ENCODE measurements at regions not wholly inside any gene's neighbourhood (a gene's known extent, or its start where the extent isn't known, plus 50 kb on each side); places are given as distances from the start of the nearest gene placed in this dataset.

DNA sequence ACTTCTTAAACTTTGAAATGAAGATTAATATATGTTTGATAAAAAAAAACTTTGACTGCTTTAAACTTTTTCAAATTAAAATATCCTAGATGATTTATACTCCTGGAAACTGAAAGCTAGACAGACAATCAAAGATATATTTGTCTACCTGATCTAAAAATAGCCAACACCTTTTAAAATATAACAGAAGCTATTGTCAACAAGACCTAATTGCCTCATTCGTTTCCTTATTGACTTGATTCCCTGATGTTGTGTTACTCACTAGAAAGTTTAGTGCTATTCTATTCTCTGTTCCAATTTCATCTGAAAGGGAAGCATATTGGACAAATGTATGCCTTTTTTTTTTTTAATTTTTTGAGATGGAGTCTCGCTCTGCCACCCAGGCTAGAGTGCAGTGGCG, 445.6 kb upstream of the ADAMTS5 start:
- no peak for DNase-seq
- TF ChIP-seq GATA1 (IDR thresholded peaks at IDR 0.05; ENCODE audit: low read depth, low read length) (no peak), POLR2A (IDR thresholded peaks at IDR 0.05; ENCODE audit: low read length) (no peak)

DNA sequence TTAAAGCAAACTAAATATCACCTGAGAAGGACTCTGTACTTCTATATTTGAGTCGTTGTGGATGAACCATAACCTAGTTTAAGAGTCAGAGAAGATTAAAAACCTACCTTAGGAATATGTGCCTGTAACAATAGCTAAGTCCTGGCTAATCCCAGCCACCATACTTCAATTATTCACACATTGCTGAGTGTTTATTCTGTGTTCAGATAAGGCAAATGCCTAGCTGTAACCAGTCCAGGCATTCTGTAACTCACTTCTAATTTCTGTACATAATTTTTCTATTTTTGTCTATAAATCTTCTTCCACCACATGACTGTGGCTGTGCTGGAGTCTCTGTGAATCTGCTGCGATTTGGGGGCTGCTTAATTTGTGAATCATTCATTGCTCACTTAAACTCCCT, 441.9 kb upstream of the ADAMTS5 start:
- DNase-seq: no peak
- TF ChIP-seq GATA1 (IDR thresholded peaks at IDR 0.05; ENCODE audit: low read depth, low read length) (no peak), POLR2A (IDR thresholded peaks at IDR 0.05; ENCODE audit: low read length) (no peak)

- TF ChIP-seq GATA1 (IDR thresholded peaks at IDR 0.05; ENCODE audit: low read depth, low read length) (no peak), POLR2A (IDR thresholded peaks at IDR 0.05; ENCODE audit: low read length) (no peak)
- no peak for DNase-seq
These were observed 440.4 kb upstream of the ADAMTS5 start for GRCh38 chr21:27407271-27407670.

GRCh38 chr21:27406300-27407009, 439.6 kb upstream of the ADAMTS5 start:
- no peak for DNase-seq
- TF ChIP-seq GATA1 (IDR thresholded peaks at IDR 0.05; ENCODE audit: low read depth, low read length): no peak
- no peak for TF ChIP-seq POLR2A (IDR thresholded peaks at IDR 0.05; ENCODE audit: low read length)

DNA sequence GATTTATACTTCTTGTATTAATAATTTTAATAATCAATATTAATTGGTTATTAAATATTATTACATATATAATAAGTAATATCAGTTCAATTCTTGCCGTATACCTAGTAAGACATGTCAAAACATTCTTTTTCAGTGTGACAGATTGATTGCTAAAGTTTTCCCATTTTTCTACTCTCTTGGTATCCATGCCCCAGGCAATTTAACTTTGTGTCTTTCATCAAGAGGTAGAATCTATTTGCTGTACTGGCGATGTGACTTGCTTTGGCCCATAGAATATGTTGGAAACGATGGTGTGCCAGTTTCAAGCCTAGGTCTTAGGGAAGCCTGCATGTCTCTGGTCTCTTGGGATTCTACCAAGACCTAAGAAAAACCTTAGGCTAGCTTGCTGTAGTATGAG, 436.1 kb upstream of the ADAMTS5 start:
- TF ChIP-seq POLR2A (IDR thresholded peaks at IDR 0.05; ENCODE audit: low read length) (no peak), GATA1 (IDR thresholded peaks at IDR 0.05; ENCODE audit: low read depth, low read length) (no peak)
- no peak for DNase-seq

DNA sequence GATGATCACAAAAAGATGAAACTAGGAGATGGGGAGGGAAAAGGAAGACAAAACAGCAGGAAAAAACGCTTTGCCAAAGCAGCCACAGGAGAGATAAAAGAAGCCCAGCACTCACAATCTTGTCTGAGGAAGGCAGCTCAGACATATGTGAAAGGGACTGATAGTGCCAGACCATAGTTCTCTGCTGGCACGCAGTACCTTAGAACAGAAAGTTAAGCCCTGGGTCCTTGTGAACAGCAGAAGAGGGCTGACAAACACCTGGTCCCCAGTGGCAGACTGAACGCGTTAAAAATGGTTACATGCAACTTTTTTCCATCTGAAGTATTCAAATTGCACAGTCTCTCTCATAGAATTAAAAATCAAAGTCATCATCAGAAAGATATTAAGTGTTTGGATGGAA, 433.2 kb upstream of the ADAMTS5 start:
- TF ChIP-seq POLR2A (IDR thresholded peaks at IDR 0.05; ENCODE audit: low read length) (no peak), GATA1 (IDR thresholded peaks at IDR 0.05; ENCODE audit: low read depth, low read length) (no peak)
- DNase-seq: no peak

GRCh38 chr21:27397578-27397977, 430.7 kb upstream of the ADAMTS5 start:
- DNase-seq: no peak
- TF ChIP-seq GATA1 (IDR thresholded peaks at IDR 0.05; ENCODE audit: low read depth, low read length) (no peak), POLR2A (IDR thresholded peaks at IDR 0.05; ENCODE audit: low read length) (no peak)

GRCh38 chr21:27393726-27394125, 426.8 kb upstream of the ADAMTS5 start:
- no peak for TF ChIP-seq GATA1 (IDR thresholded peaks at IDR 0.05; ENCODE audit: low read depth, low read length)
- TF ChIP-seq POLR2A (IDR thresholded peaks at IDR 0.05; ENCODE audit: low read length): no peak
- DNase-seq: no peak

DNA sequence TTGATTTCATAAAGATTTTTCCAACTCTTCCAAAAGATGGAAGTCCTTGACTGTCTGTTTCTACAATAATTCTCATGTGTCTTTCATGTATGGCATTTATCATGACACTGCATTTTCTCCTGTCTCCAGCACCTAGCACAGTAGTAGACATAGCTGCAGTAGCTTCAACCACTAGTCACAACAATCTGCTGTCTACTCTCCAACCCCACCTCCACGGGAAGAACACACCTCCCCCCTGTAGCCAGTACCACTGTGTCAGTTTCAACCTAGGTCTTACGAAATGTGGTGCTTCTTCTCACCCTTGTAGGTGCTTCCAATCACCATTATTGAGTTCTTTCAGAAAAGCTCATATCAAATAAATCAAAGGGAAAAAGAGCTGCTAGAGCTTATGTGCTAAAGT, 425.1 kb upstream of the ADAMTS5 start:
- TF ChIP-seq POLR2A (IDR thresholded peaks at IDR 0.05; ENCODE audit: low read length) (no peak), GATA1 (IDR thresholded peaks at IDR 0.05; ENCODE audit: low read depth, low read length) (no peak)
- DNase-seq: no peak

- no peak for TF ChIP-seq POLR2A (IDR thresholded peaks at IDR 0.05; ENCODE audit: low read length)
- TF ChIP-seq GATA1 (IDR thresholded peaks at IDR 0.05; ENCODE audit: low read depth, low read length): no peak
- no peak for DNase-seq
These were observed 423.5 kb upstream of the ADAMTS5 start for GRCh38 chr21:27390384-27390783.

- no peak for DNase-seq
These were observed 421.9 kb upstream of the ADAMTS5 start for GRCh38 chr21:27388825-27389224.

DNA sequence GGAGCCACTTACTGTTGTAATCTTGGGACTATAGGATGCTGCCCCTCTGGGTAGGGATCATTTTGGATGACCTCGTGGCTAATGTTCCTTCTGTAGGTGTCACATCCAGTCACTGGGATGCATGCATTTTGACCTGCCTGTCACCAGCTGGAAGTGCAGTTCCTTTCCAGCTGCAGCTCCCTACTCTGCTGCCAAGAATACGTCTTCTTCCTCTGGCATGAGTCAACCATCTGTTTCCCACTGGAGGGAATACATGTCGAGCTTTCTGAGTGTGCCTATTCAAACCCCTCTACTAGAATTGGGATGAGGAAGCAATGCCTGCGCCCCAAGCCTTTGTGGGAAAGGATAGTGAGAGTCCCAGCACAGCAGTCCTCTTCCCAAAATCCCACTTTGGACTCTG, 415.5 kb upstream of the ADAMTS5 start:
- TF ChIP-seq GATA1 (IDR thresholded peaks at IDR 0.05; ENCODE audit: low read depth, low read length): no peak
- TF ChIP-seq POLR2A (IDR thresholded peaks at IDR 0.05; ENCODE audit: low read length): no peak
- no peak for DNase-seq

More at GRCh38 chr21:27388825-27389224, 421.9 kb upstream of the ADAMTS5 start:
- TF ChIP-seq POLR2A (IDR thresholded peaks at IDR 0.05; ENCODE audit: low read length): no peak
- TF ChIP-seq GATA1 (IDR thresholded peaks at IDR 0.05; ENCODE audit: low read depth, low read length): no peak

- no peak for DNase-seq
- no peak for TF ChIP-seq POLR2A (IDR thresholded peaks at IDR 0.05; ENCODE audit: low read length)
- TF ChIP-seq GATA1 (IDR thresholded peaks at IDR 0.05; ENCODE audit: low read depth, low read length): no peak
These were observed 413.4 kb upstream of the ADAMTS5 start for GRCh38 chr21:27380303-27380702.

GRCh38 chr21:27379354-27379753, 412.5 kb upstream of the ADAMTS5 start:
- TF ChIP-seq GATA1 (IDR thresholded peaks at IDR 0.05; ENCODE audit: low read depth, low read length) (no peak), POLR2A (IDR thresholded peaks at IDR 0.05; ENCODE audit: low read length) (no peak)
- DNase-seq: no peak

DNA sequence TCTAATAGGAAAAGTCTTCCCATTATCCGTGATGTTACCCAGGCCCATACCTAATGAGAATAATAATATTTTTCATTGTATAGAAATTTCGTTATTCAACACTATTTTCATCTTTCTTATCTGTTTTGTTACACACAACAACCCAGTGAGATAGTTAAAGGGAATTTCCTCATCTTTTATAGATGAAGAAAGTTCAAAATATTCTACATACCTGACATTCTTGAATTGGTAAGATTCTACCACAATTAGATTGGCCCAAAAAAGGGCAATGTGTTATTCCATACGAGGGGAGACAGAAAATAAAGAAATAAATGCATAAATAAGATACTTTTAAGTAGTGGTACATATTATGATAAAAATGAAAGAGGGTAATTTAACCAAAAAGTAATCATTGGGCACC, 405.5 kb upstream of the ADAMTS5 start:
- no peak for DNase-seq

More for the DNA sequence above, 405.5 kb upstream of the ADAMTS5 start:
- TF ChIP-seq POLR2A (IDR thresholded peaks at IDR 0.05; ENCODE audit: low read length) (no peak), GATA1 (IDR thresholded peaks at IDR 0.05; ENCODE audit: low read depth, low read length) (no peak)
